B cell (primary cell): ENCODE measurements at regions not wholly inside any gene's neighbourhood (a gene's known extent, or its start where the extent isn't known, plus 50 kb on each side); places are given as distances from the start of the nearest gene placed in this dataset.

Experiments
- ATAC-seq: fragments of 200-7000 bp; cut with Tn5 transposase; one replicate; pipeline ENCODE4 v1.10.0; 2021; ENCODE audit warnings: low read depth, mild to moderate bottlenecking, moderate number of reproducible peaks, moderate library complexity
- CTCF ChIA-PET: fragments of 350-600 bp; sonication (Branson Sonifier 250); formaldehyde crosslinking; loops from one replicate; lab custom pipeline; 2021; ENCODE audit warnings: antibody characterized with exemption, inconsistent platforms; lab: Charles Lee
- POLR2A ChIA-PET: fragments of 350-600 bp; sonication (Branson Sonifier 250); formaldehyde crosslinking; loops from one replicate; lab custom pipeline; 2021; ENCODE audit warnings: antibody characterized with exemption; lab: Charles Lee
- DNase-seq: peaks from one replicate; pipeline ENCODE4 v3.0.0; 2013
- H2AFZ ChIP-seq: 2 replicates; pipeline ENCODE4 v1.6.1; 2012; ENCODE audit warnings: mild to moderate bottlenecking, low read depth, low read length; ENCODE audit not compliant: insufficient read depth, poor library complexity, severe bottlenecking
- H3K27ac ChIP-seq, 2 donors: 1 replicate in 1 of 2; 2 replicates in 1 of 2; pipeline ENCODE4 v1.5.1; 2012 to 2013; ENCODE audit warnings: low read length in 2 of 2, mild to moderate bottlenecking in 2 of 2, moderate library complexity in 1 of 2
- H3K27me3 ChIP-seq, 4 experiments: fragments of 200-600 bp in 1 of 4; sonication (generic) in 1 of 4; replicated peaks in 1 of 4; 1 replicate in 2 of 4; 2 replicates in 2 of 4; pipeline versions ENCODE4 v1.6.1 to v1.7.0; 2013 to 2016; ENCODE audit warnings: low read length in 3 of 4, mild to moderate bottlenecking in 2 of 4, mixed read lengths in 1 of 4, moderate library complexity in 1 of 4; ENCODE audit not compliant: insufficient read depth in 4 of 4, control insufficient read depth in 3 of 4; ENCODE audit errors: control extremely low read depth in 1 of 4
- H3K36me3 ChIP-seq, 2 experiments: replicated peaks in 1 of 2; 1 replicate in 1 of 2; 2 replicates in 1 of 2; pipeline versions ENCODE4 v1.6.1 to v1.7.1; 2013; ENCODE audit warnings: low read length in 1 of 2; ENCODE audit not compliant: insufficient read depth in 2 of 2, control insufficient read depth in 1 of 2; ENCODE audit errors: control extremely low read depth in 1 of 2, extremely low read depth in 1 of 2
- H3K4me1 ChIP-seq, 2 donors: fragments of 200-600 bp in 1 of 2; sonication (generic) in 1 of 2; 1 replicate in 1 of 2; 2 replicates in 1 of 2; pipeline versions ENCODE4 v1.5.1 to v1.6.1; 2013 to 2017; ENCODE audit warnings: low read length in 2 of 2; ENCODE audit not compliant: control insufficient read depth in 2 of 2, insufficient read depth in 2 of 2
- H3K4me2 ChIP-seq: replicated peaks from 2 replicates; pipeline ENCODE3; 2012; ENCODE audit warnings: mild to moderate bottlenecking, low read depth, low read length; ENCODE audit not compliant: poor library complexity, severe bottlenecking
- H3K4me3 ChIP-seq, 5 experiments: fragments of 200-600 bp in 1 of 5; sonication (generic) in 1 of 5; 1 replicate in 3 of 5; 2 replicates in 2 of 5; pipeline versions ENCODE4 v1.5.1 to v1.7.0; 2011 to 2016; ENCODE audit warnings: low read length in 4 of 5, mild to moderate bottlenecking in 4 of 5, low read depth in 2 of 5, control low read depth in 1 of 5, moderate library complexity in 1 of 5; ENCODE audit not compliant: insufficient read depth in 1 of 5; ENCODE audit errors: control extremely low read depth in 1 of 5, extremely low read depth in 1 of 5
- H3K79me2 ChIP-seq: fragments of 200-600 bp; sonication (generic); one replicate; pipeline ENCODE4 v1.6.0; 2016; ENCODE audit warnings: low read length; ENCODE audit not compliant: control insufficient read depth, insufficient read depth
- H3K9ac ChIP-seq: fragments of 200-600 bp; sonication (generic); 2 replicates; pipeline ENCODE4 v1.6.1; 2017; ENCODE audit warnings: mild to moderate bottlenecking, low read length, moderate library complexity
- H3K9me3 ChIP-seq, 3 donors: one replicate each; pipeline versions ENCODE4 v1.6.1 to v1.7.1; 2013; ENCODE audit warnings: low read length in 2 of 3; ENCODE audit not compliant: control insufficient read depth in 2 of 3, insufficient read depth in 1 of 3; ENCODE audit errors: control extremely low read depth in 1 of 3
- H4K20me1 ChIP-seq: 2 replicates; pipeline ENCODE4 v1.6.0; 2012; ENCODE audit warnings: mild to moderate bottlenecking, low read length; ENCODE audit not compliant: insufficient read depth, control insufficient read depth, poor library complexity, severe bottlenecking
- H3K27ac Mint-ChIP-seq: one replicate; pipeline ENCODE4 v1.8.0; 2021; ENCODE audit warnings: mixed read lengths
- H3K27me3 Mint-ChIP-seq: one replicate; pipeline ENCODE4 v1.8.0; 2021; ENCODE audit warnings: mixed read lengths
- H3K4me1 Mint-ChIP-seq: one replicate; pipeline ENCODE4 v1.8.0; 2021; ENCODE audit warnings: mixed read lengths
- H3K4me3 Mint-ChIP-seq: one replicate; pipeline ENCODE4 v1.8.0; 2021; ENCODE audit warnings: mixed read lengths
- H3K9me3 Mint-ChIP-seq: one replicate; pipeline ENCODE4 v1.8.0; 2022; ENCODE audit warnings: mixed read lengths; ENCODE audit not compliant: insufficient read depth
- CTCF ChIP-seq: fragments of 200-600 bp; IDR thresholded peaks from one replicate; pipeline ENCODE4 v1.8.0; 2022; ENCODE audit warnings: antibody characterized with exemption, mild to moderate bottlenecking
- EZH2 ChIP-seq: IDR thresholded peaks from 2 replicates; pipeline ENCODE4 v1.6.1; 2012; ENCODE audit warnings: borderline replicate concordance, low read depth, mild to moderate bottlenecking, moderate library complexity, low read length; ENCODE audit not compliant: insufficient read depth, poor library complexity, severe bottlenecking
- WGBS: methylation state at CpG from one replicate; pipeline ENCODE4 v1.1.5; 2013; ENCODE audit warnings: missing lambda C conversion rate; ENCODE audit not compliant: insufficient coverage; 5-methylcytosine and 5-hydroxymethylcytosine counted together
- intact Hi-C: fragments of 100-400 bp; cut with micrococcal nuclease; formaldehyde crosslinking; loops from one replicate; pipeline ENCODE4 v1.10.0; 2022

GRCh38 chr9:25472085-25472607 lies 206.1 kb downstream of the TUSC1 start:
- Histone ChIP-seq H3K4me1 (no peaks in the 10 kb centered on the region), H3K9me3 (peaks cover 0 to 17% (median 0%) of the 10 kb centered on the region in 3 donors), H3K4me2 (no peak overlapping the region), H3K36me3 (no peaks in the 10 kb centered on the region), H2AFZ (no peak overlapping the region), H3K27ac (no peak overlapping the region), H3K27me3 (no peaks in the 10 kb centered on the region), H3K9ac (no peak overlapping the region), H3K4me3 (no peak overlapping the region), H4K20me1 (no peaks in the 10 kb centered on the region), H3K79me2 (no peaks in the 10 kb centered on the region)
- no peaks in the 10 kb centered on the region for H3K4me1 Mint-ChIP-seq
- POLR2A ChIA-PET: no interaction called here
- H3K4me3 Mint-ChIP-seq: no peak overlapping the region
- intact Hi-C loops: no loop called here
- no peak for DNase-seq
- H3K27me3 Mint-ChIP-seq: no peaks in the 10 kb centered on the region
- no peak for ATAC-seq
- no peak for TF ChIP-seq CTCF
- no peak for TF ChIP-seq EZH2
- CTCF ChIA-PET: no interaction called here
- no peak overlapping the region for H3K27ac Mint-ChIP-seq
- WGBS: 85% methylated on average over 4 of the region's 4 CpGs
- peaks cover 7% of the 10 kb centered on the region for H3K9me3 Mint-ChIP-seq

GRCh38 chr9:25461416-25461815 lies 216.8 kb downstream of the TUSC1 start:
- ChIA-PET POLR2A (no interaction called here), CTCF (no interaction called here)
- Histone ChIP-seq H3K9ac (no peak overlapping the region), H4K20me1 (no peaks in the 10 kb centered on the region), H3K4me2 (no peak overlapping the region), H3K27ac (no peak overlapping the region), H3K4me1 (no peaks in the 10 kb centered on the region), H3K79me2 (no peaks in the 10 kb centered on the region), H3K27me3 (no peaks in the 10 kb centered on the region), H3K36me3 (no peaks in the 10 kb centered on the region), H3K9me3 (no peaks in the 10 kb centered on the region), H2AFZ (no peak overlapping the region), H3K4me3 (no peak overlapping the region)
- intact Hi-C loops: no loop called here
- no peak overlapping the region for H3K27ac Mint-ChIP-seq
- no peaks in the 10 kb centered on the region for H3K4me1 Mint-ChIP-seq
- peaks cover 3% of the 10 kb centered on the region for H3K9me3 Mint-ChIP-seq
- TF ChIP-seq EZH2 (no peak), CTCF (no peak)
- DNase-seq (no peak), ATAC-seq (no peak)
- no peaks in the 10 kb centered on the region for H3K27me3 Mint-ChIP-seq
- no peak overlapping the region for H3K4me3 Mint-ChIP-seq
